AG04450 (cell line): ENCODE measurements at regions not wholly inside any gene's neighbourhood (a gene's known extent, or its start where the extent isn't known, plus 50 kb on each side); places are given as distances from the start of the nearest gene placed in this dataset.

Experiments used
- CTCF ChIA-PET: fragments of 300-600, 350-600 bp; formaldehyde crosslinking; extraction: SDS; loops from one replicate; lab custom pipeline; 2022; ENCODE audit warnings: antibody characterized with exemption, inconsistent platforms; lab: Charles Lee
- POLR2A ChIA-PET: fragments of 350-600 bp; formaldehyde crosslinking; extraction: SDS; loops from one replicate; lab custom pipeline; 2021; ENCODE audit warnings: antibody characterized with exemption, inconsistent platforms; lab: Yijun Ruan, JAX
- DNase-seq: peaks from one replicate; pipeline ENCODE4 v3.0.0-alpha.2; 2011; ENCODE audit warnings: low read depth, low spot score
- H3K27ac ChIP-seq: one replicate; pipeline ENCODE4 v1.5.1; 2012; ENCODE audit warnings: low read depth, low read length, control low read depth
- H3K27me3 ChIP-seq: one replicate; pipeline ENCODE4 v1.6.0; 2012; ENCODE audit warnings: low read length; ENCODE audit not compliant: control insufficient read depth, insufficient read depth
- H3K4me3 ChIP-seq: 2 replicates; pipeline ENCODE4 v1.5.1; 2011; ENCODE audit warnings: mild to moderate bottlenecking, low read depth, low read length, control low read depth
- H3K9me3 ChIP-seq: 2 replicates; pipeline ENCODE4 v1.5.1; 2012; ENCODE audit warnings: low read length; ENCODE audit not compliant: control insufficient read depth, insufficient read depth
- TF ChIP-seq, protein P1 (sequence below): IDR thresholded peaks from 2 replicates; pipeline ENCODE4 v1.5.1; 2011; ENCODE audit warnings: low read depth, low read length, control low read depth, inconsistent platforms

DNA sequence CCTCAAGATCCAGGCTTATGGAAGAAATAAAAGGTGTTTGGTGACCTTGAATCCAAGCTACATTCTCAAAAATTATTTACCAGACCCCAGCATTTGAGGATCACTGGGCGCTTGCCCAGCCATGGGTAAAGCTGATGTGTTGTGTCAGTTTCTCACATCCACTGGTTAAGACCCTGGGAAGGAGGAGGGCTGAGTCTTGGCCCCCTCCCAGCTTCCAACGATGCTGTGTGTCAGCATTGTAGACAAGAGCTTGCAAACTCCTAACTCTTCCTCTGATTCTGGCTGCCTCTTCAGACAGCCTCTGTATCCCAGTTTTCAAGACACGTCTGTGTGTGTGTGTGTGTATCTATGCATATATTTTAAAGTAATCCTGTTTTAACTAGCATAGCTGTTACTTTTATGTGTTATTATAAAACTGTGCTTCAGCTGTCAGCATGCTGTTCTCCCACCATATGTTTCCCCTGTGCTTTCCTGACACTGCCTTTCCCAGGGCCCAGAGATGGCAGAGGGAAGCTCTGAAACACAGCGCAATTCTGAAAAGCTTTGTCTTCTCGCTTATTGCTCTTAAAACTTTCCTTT lies 157.3 kb upstream of the LRRN1 start:
- no peak for DNase-seq
- CTCF ChIA-PET = no interaction called here
- POLR2A ChIA-PET = no interaction called here
- H3K4me3 ChIP-seq = no peak overlapping the region
- peaks cover 16% of the 10 kb centered on the region for H3K9me3 ChIP-seq
- TF ChIP-seq, protein P1, sequence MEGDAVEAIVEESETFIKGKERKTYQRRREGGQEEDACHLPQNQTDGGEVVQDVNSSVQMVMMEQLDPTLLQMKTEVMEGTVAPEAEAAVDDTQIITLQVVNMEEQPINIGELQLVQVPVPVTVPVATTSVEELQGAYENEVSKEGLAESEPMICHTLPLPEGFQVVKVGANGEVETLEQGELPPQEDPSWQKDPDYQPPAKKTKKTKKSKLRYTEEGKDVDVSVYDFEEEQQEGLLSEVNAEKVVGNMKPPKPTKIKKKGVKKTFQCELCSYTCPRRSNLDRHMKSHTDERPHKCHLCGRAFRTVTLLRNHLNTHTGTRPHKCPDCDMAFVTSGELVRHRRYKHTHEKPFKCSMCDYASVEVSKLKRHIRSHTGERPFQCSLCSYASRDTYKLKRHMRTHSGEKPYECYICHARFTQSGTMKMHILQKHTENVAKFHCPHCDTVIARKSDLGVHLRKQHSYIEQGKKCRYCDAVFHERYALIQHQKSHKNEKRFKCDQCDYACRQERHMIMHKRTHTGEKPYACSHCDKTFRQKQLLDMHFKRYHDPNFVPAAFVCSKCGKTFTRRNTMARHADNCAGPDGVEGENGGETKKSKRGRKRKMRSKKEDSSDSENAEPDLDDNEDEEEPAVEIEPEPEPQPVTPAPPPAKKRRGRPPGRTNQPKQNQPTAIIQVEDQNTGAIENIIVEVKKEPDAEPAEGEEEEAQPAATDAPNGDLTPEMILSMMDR = no peak
- no peaks in the 10 kb centered on the region for H3K27me3 ChIP-seq
- no peak overlapping the region for H3K27ac ChIP-seq

DNA sequence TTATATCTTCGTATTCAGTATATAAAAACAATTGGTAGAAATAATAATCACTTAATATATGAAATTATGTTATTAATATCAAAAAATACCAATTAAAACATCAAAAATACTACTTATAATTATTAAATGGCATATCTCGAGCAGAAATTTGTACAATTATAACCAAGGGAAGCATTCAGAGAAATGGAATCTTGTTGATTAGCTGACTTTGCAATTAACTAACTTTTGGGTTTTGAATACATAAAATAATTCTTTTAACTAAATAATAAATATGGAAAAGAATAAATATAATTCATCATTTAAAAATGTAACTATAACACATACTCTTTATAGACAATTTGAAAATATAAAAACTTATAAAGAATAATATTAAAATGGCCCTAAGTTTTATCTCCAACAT lies 160.2 kb upstream of the LRRN1 start:
- no peak for DNase-seq
- H3K27ac ChIP-seq = no peak overlapping the region
- ChIA-PET POLR2A (no interaction called here), CTCF (no interaction called here)
- peaks cover 27% of the 10 kb centered on the region for H3K9me3 ChIP-seq
- TF ChIP-seq, protein P1 = no peak
- H3K27me3 ChIP-seq = no peaks in the 10 kb centered on the region
- H3K4me3 ChIP-seq = no peak overlapping the region

DNA sequence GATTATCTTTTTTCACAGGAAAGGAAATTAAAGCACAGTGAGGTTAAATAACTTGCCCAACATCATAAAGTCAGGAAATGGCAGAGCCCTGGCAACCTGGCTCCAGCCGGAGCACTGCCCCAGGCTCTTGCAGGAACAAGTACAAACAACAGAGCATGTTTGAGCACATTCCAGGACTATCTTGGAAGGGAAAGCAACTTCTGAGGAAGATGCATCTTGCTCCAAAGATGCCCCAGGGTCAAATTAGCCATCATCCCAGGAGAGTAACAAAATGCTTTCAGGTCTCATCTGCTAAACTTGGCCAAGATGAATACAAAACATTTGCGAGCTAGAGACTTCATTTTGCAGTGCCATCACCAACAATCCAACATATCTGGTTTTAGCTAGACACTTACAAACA lies 162.4 kb upstream of the LRRN1 start:
- H3K27me3 ChIP-seq = no peaks in the 10 kb centered on the region
- DNase-seq = no peak
- no peak overlapping the region for H3K27ac ChIP-seq
- TF ChIP-seq, protein P1 = no peak
- ChIA-PET CTCF (no interaction called here), POLR2A (no interaction called here)
- H3K4me3 ChIP-seq = no peak overlapping the region
- H3K9me3 ChIP-seq = peaks cover 28% of the 10 kb centered on the region

DNA sequence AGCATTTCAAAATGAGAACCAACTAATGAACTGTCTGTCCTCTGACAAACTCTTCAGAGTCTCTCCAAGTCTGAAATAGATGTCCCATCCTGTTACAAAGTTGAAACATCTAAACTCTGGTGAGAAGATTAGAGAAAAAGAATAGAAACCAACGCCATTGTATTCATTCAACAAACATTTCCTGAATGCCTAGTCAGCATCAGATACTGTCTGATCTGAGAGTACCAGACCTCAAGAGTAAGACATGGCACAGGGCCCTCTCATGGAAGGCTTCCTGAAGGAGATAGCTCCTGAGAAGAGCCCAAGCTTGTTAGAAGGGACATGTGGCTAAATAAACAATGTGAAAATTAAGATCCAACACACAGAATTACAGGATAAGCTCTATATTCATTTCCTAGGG lies 164.1 kb upstream of the LRRN1 start:
- no peaks in the 10 kb centered on the region for H3K27me3 ChIP-seq
- ChIA-PET CTCF (no interaction called here), POLR2A (no interaction called here)
- peaks cover 31% of the 10 kb centered on the region for H3K9me3 ChIP-seq
- no peak for DNase-seq
- TF ChIP-seq, protein P1 = no peak
- no peak overlapping the region for H3K27ac ChIP-seq
- H3K4me3 ChIP-seq = no peak overlapping the region

DNA sequence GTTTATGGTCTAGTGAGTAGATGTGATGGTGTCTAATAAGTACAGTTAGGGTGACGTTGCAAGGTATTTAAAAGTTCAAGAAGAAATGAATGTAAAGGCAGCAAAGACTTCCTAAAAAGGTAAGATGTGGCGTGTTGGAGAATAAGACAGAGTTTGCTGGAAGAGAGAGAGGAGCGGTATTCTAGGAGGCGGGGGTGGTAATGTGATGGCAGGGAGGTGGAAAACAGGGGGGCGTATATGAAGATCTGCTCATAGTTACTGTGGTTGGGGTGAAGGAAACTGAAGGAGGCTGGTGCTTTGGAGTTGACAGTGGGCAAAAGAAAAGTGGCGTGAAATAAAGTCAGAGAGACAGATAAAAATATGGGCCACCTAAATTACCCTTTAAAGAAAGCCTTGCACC lies 164.9 kb upstream of the LRRN1 start:
- Histone ChIP-seq H3K9me3 (peaks cover 32% of the 10 kb centered on the region), H3K27me3 (no peaks in the 10 kb centered on the region), H3K4me3 (no peak overlapping the region), H3K27ac (no peak overlapping the region)
- POLR2A ChIA-PET = no interaction called here
- no peak for DNase-seq
- CTCF ChIA-PET = no interaction called here
- TF ChIP-seq, protein P1 = no peak
